Parathyroid adenoma (tissue), 2 donors: ENCODE measurements at regions not wholly inside any gene's neighbourhood (a gene's known extent, or its start where the extent isn't known, plus 50 kb on each side); places are given as distances from the start of the nearest gene placed in this dataset.
"Not testable (repeated sequence)": the region's sequence is repeated elsewhere in the genome, so short reads cannot be mapped to it uniquely, and the experiment has no call there.

Experiments used
- H2AFZ ChIP-seq: fragments of 300-600 bp; sonication (generic); one replicate; pipeline ENCODE4 v1.7.0; 2017; ENCODE audit warnings: antibody characterized with exemption, mild to moderate bottlenecking
- H3K27ac ChIP-seq: fragments of 300-600 bp; sonication (generic); one replicate; pipeline ENCODE4 v1.7.0; 2017
- H3K27me3 ChIP-seq: fragments of 300-600 bp; sonication (generic); one replicate; pipeline ENCODE4 v1.7.0; 2017; ENCODE audit warnings: low read length; ENCODE audit not compliant: control insufficient read depth, insufficient read depth
- H3K36me3 ChIP-seq: fragments of 300-600 bp; sonication (generic); one replicate; pipeline ENCODE4 v1.7.0; 2017; ENCODE audit warnings: low read length; ENCODE audit not compliant: control insufficient read depth, insufficient read depth
- H3K4me1 ChIP-seq: fragments of 300-600 bp; sonication (generic); one replicate; pipeline ENCODE4 v1.7.0; 2017; ENCODE audit warnings: control low read depth
- H3K4me2 ChIP-seq: fragments of 300-600 bp; sonication (generic); one replicate; pipeline ENCODE4 v1.7.0; 2017; ENCODE audit warnings: low read length
- H3K4me3 ChIP-seq: fragments of 300-600 bp; sonication (generic); one replicate; pipeline ENCODE4 v1.7.0; 2017; ENCODE audit warnings: low read depth, low read length
- H3K79me2 ChIP-seq: fragments of 300-600 bp; sonication (generic); one replicate; pipeline ENCODE4 v1.7.0; 2017; ENCODE audit warnings: control low read depth
- H3K9ac ChIP-seq: fragments of 300-600 bp; sonication (generic); one replicate; pipeline ENCODE4 v1.7.0; 2017; ENCODE audit warnings: mild to moderate bottlenecking
- H3K9me3 ChIP-seq: fragments of 300-600 bp; sonication (generic); one replicate; pipeline ENCODE4 v1.7.0; 2017; ENCODE audit warnings: low read length; ENCODE audit not compliant: control insufficient read depth
- CTCF ChIP-seq: fragments of 300-600 bp; sonication (generic); IDR thresholded peaks from one replicate; pipeline ENCODE4 v1.7.0; 2017; ENCODE audit warnings: antibody characterized with exemption, mild to moderate bottlenecking
- donor health status: primary hyperparathyroidism.

- no peaks in the 10 kb centered on the region for H3K4me1 ChIP-seq
- no peak overlapping the region for H3K27ac ChIP-seq
- no peak overlapping the region for H3K4me3 ChIP-seq
- no peak overlapping the region for H3K4me2 ChIP-seq
- no peaks in the 10 kb centered on the region for H3K9me3 ChIP-seq
- no peak overlapping the region for H2AFZ ChIP-seq
- H3K79me2 ChIP-seq, result no peaks in the 10 kb centered on the region
- H3K9ac ChIP-seq, result no peak overlapping the region
- H3K36me3 ChIP-seq, result no peaks in the 10 kb centered on the region
- no peak for TF ChIP-seq CTCF
- H3K27me3 ChIP-seq, result no peaks in the 10 kb centered on the region
These were observed 53.5 kb downstream of the XCL2 start for GRCh38 chr1:168490306-168490705.

- no peaks in the 10 kb centered on the region for H3K4me1 ChIP-seq
These were observed 55.7 kb downstream of the XCL2 start for GRCh38 chr1:168488138-168488537.

GRCh38 chr1:168486820-168487219, 57.0 kb downstream of the XCL2 start:
- not testable (repeated sequence) for H3K27ac ChIP-seq, H3K9ac ChIP-seq, H3K36me3 ChIP-seq, H3K79me2 ChIP-seq, H3K9me3 ChIP-seq, H2AFZ ChIP-seq, H3K4me3 ChIP-seq, H3K27me3 ChIP-seq, H3K4me2 ChIP-seq, H3K4me1 ChIP-seq

More at GRCh38 chr1:168488138-168488537, 55.7 kb downstream of the XCL2 start:
- Histone ChIP-seq H3K9ac (no peak overlapping the region), H3K27me3 (no peaks in the 10 kb centered on the region), H2AFZ (no peak overlapping the region), H3K27ac (no peak overlapping the region), H3K9me3 (no peaks in the 10 kb centered on the region), H3K4me2 (no peak overlapping the region), H3K4me3 (no peak overlapping the region), H3K36me3 (no peaks in the 10 kb centered on the region), H3K79me2 (no peaks in the 10 kb centered on the region)
- no peak for TF ChIP-seq CTCF

GRCh38 chr1:168485048-168485447, 58.7 kb downstream of the XCL2 start:
- no peaks in the 10 kb centered on the region for H3K36me3 ChIP-seq
- H3K9me3 ChIP-seq, result no peaks in the 10 kb centered on the region
- no peak overlapping the region for H3K9ac ChIP-seq
- H3K27me3 ChIP-seq, result no peaks in the 10 kb centered on the region
- TF ChIP-seq CTCF, result no peak
- H3K4me3 ChIP-seq, result no peak overlapping the region
- no peaks in the 10 kb centered on the region for H3K79me2 ChIP-seq
- no peak overlapping the region for H3K4me2 ChIP-seq
- no peak overlapping the region for H3K27ac ChIP-seq
- no peaks in the 10 kb centered on the region for H3K4me1 ChIP-seq
- no peak overlapping the region for H2AFZ ChIP-seq

- no peak overlapping the region for H3K4me3 ChIP-seq
- H3K27me3 ChIP-seq, result no peaks in the 10 kb centered on the region
- H3K9me3 ChIP-seq, result no peaks in the 10 kb centered on the region
- no peak overlapping the region for H3K9ac ChIP-seq
- H3K79me2 ChIP-seq, result no peaks in the 10 kb centered on the region
- H2AFZ ChIP-seq, result no peak overlapping the region
- no peak for TF ChIP-seq CTCF
- no peaks in the 10 kb centered on the region for H3K36me3 ChIP-seq
- H3K4me2 ChIP-seq, result no peak overlapping the region
- no peak overlapping the region for H3K27ac ChIP-seq
- no peaks in the 10 kb centered on the region for H3K4me1 ChIP-seq
These were observed 59.7 kb downstream of the XCL2 start for GRCh38 chr1:168484083-168484482.
